GM19351 (cell line): ENCODE measurements at regions not wholly inside any gene's neighbourhood (a gene's known extent, or its start where the extent isn't known, plus 50 kb on each side); places are given as distances from the start of the nearest gene placed in this dataset.

Experiments used
- ATAC-seq: cut with Tn5 transposase; IDR thresholded peaks from one replicate; pipeline ENCODE4 v1.9.1; 2021; ENCODE audit warnings: mild to moderate bottlenecking, moderate library complexity; ENCODE audit not compliant: unreplicated experiment

DNA sequence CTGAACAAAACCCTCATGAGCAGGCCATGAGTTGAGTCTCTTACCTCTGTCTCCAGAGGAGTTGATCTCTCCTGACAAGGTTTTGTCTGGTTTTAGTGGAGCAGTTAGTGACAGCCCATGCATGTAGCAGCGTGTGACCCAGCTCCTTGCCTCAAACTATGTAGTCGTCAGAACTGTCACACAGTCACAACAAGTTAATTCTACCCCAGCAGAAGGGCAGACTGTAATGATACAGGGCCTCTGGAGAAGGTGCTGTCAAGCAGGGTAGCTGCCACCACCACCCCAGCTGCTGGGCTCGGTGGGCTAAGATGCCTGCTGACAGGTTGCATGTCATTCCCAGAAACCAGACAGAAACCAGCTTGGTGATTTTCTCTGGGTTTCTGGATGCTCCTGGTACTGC lies 194.5 kb downstream of the PSAT1 start:
- ATAC-seq = no peak

GRCh38 chr9:78493166-78493742 lies 196.3 kb downstream of the PSAT1 start:
- no peak for ATAC-seq

GRCh38 chr9:78502566-78502965 lies 205.6 kb downstream of the PSAT1 start:
- no peak for ATAC-seq

- ATAC-seq = no peak
Measured at GRCh38 chr9:78505546-78505945, 208.6 kb downstream of the PSAT1 start.

DNA sequence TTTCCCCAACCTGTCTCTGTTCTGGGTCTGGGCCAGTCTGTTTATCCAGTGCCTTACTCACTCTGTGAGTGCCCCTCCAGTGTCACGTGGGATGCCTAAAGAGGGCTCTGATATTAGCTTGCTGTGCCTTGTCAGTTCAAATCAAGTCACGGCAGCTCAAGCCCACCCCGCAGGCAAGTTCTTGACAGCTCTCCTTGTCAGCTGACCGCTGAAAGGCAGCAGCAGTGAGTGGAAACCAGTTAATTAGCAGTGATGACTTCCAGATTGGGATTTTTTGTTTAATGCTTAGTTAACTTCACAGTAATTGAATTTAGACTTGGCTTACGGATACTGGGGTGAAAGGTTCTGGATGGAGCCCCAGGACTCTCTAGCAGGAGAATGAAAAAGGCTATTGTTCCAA lies 210.1 kb downstream of the PSAT1 start:
- ATAC-seq = no peak

GRCh38 chr9:78510035-78510434 lies 213.1 kb downstream of the PSAT1 start:
- ATAC-seq = no peak

- no peak for ATAC-seq
Measured at GRCh38 chr9:78515108-78515507, 218.2 kb downstream of the PSAT1 start.

- ATAC-seq = no peak
Measured at GRCh38 chr9:78519786-78520185, 222.9 kb downstream of the PSAT1 start.

- ATAC-seq = no peak
Measured at GRCh38 chr9:78521680-78522079, 224.8 kb downstream of the PSAT1 start.

GRCh38 chr9:78525986-78526560 lies 229.1 kb downstream of the PSAT1 start:
- no peak for ATAC-seq

DNA sequence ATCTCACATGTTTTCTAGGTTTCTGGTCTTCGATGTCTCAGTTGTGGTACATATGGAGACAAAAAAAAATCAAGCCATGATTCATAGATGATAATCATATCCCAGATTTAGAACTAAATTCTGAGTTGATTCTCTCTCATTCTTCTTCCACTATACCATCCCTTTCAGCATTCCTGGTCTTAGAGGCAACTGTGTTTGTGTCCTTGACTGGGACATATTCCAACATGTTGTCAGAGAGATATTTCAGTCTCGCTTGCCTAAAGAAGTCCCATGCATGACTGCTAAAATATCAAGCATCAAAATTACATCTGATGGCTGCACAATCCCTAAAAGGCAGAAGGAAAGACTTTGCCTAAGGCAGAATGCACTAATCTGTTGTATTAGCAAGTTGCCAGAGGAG lies 236.6 kb downstream of the PSAT1 start:
- no peak for ATAC-seq

DNA sequence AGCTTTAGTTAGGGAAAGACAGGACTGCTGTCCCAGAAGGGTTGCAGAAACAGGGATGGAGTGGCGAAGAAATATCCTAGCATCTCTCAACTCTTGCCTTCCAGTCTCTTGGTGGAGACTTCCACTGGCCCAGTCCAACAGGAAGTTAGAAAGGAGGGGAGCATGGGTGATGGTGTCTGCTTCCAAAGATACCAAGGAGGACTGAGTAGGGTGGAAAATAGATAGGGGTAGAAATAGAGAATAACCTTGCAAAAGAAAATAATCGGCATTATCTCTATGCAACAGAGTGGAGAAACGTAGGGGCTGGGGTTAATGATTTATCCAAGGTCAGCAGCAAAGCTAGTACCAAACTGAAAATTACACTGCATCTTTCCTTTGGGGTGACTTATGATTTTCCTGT lies 242.3 kb downstream of the PSAT1 start:
- no peak for ATAC-seq

GRCh38 chr9:78539904-78540303 lies 243.0 kb downstream of the PSAT1 start:
- no peak for ATAC-seq

DNA sequence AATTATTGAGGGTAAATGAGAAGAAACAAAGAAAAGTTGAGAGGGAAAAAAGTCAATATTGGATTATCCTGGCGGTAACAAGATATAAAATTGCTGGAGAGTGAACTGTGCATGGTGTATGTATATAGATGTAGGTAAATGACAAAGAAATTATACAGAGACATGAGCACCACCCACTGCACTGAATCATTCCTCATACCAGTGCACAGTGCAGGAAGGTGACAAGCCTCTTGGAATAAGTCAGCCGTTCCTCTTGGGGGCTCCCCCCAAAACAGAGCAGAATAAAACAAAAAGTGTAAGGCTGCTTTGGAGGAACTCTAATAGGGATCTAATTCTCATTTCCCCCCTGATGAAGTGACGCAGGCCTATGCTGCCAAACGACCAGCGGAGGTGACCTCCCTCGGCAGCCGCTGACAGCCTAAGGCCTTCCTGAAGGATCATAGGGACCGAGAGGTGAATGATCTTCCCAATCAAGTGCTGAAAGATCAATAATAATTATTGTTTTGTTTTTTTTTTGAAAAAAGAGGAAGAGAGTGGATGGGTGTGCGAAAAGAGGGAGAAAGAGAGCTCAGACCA lies 245.0 kb downstream of the PSAT1 start:
- no peak for ATAC-seq

- no peak for ATAC-seq
Measured at GRCh38 chr9:78542491-78543181, 245.7 kb downstream of the PSAT1 start.

DNA sequence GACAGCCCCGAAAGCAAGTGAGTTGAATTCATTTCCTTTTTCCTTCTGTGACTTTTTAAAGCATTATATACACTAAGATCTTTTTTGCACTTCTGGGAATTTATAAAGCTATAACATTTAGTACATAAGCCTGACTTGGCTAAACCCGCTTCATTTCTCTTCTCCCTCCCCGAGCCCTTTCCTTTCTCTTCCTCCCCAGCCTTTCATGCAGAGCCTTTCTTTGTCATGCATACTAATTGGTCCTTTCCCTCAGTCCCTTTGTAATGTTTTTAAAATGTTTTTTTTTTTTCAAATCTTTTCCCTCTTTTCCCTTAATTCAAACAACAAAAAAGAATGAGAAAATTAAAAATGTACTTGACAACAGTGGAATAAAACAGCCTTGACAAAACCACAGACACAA lies 246.4 kb downstream of the PSAT1 start:
- no peak for ATAC-seq

DNA sequence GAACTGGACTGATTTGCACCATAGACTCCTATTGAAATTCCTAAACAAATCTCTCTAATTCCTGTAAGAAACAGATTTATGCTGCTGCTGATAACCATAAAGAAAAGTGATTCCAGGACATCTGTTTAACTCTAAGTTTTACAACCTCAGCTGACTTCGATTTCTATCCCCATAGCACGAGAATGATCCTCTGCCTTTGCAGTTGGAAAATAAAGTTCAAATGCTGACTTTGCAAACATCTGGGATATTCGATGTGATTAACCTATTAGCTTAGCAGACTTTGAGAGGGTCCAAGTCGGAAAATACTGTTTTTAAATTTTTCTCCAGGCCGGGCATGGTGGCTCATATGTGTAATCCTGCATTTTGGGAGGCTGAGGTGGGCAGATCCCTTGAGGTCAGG lies 247.3 kb downstream of the PSAT1 start:
- no peak for ATAC-seq

- no peak for ATAC-seq
Measured at GRCh38 chr9:78547831-78548230, 250.9 kb downstream of the PSAT1 start.

DNA sequence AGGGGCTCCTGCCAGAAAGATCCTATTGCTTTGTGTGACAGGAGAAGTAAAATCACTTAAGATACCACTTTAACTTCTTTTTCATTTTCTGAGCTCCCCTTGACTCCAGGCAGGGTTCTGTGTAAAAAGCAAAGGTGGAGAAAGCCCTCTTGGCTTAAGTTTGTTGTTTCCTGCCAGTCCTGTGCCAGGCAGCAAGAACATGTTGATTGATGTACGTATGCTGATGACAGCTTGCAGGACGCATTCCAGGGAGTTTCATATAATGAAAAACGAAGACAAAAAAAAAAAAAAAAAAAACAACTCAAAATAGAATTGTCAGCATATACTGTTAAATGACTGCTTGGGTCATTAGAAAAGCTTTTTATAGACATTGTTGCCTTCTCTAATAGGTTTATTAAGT lies 251.7 kb downstream of the PSAT1 start:
- ATAC-seq = no peak

- no peak for ATAC-seq
Measured at GRCh38 chr9:78549711-78550110, 252.8 kb downstream of the PSAT1 start.

GRCh38 chr9:78552802-78553201 lies 255.9 kb downstream of the PSAT1 start:
- ATAC-seq = no peak

- ATAC-seq = no peak
Measured at GRCh38 chr9:78557540-78557939, 260.6 kb downstream of the PSAT1 start.
